ENCODE measurements at regions not wholly inside any gene's neighbourhood (a gene's known extent, or its start where the extent isn't known, plus 50 kb on each side); places are given as distances from the start of the nearest gene placed in this dataset.
"Not testable (repeated sequence)": the region's sequence is repeated elsewhere in the genome, so short reads cannot be mapped to it uniquely, and the experiment has no call there.

GRCh38 chr11:128148208-128148607 lies 439.1 kb downstream of the ETS1 start:
- DNase-seq, result no peak

- no peak for DNase-seq
Measured at GRCh38 chr11:128146926-128147605, 440.3 kb downstream of the ETS1 start.

- DNase-seq, result not testable (repeated sequence)
Measured at GRCh38 chr11:128140293-128140692, 447.1 kb downstream of the ETS1 start.

- no peak for DNase-seq
Measured at GRCh38 chr11:128135451-128135850, 451.9 kb downstream of the ETS1 start.

- no peak for DNase-seq
Measured at GRCh38 chr11:128133501-128133900, 453.9 kb downstream of the ETS1 start.

- DNase-seq, result no peak
Measured at GRCh38 chr11:128130052-128130451, 457.3 kb downstream of the ETS1 start.

- DNase-seq, result no peak
Measured at GRCh38 chr11:128125723-128126122, 461.6 kb downstream of the ETS1 start.

GRCh38 chr11:128116885-128117284 lies 470.5 kb downstream of the ETS1 start:
- DNase-seq, result peak; percentile 2

- DNase-seq, result no peak
Measured at GRCh38 chr11:128116447-128116846, 470.9 kb downstream of the ETS1 start.

- DNase-seq, result no peak
Measured at GRCh38 chr11:128105950-128106349, 481.4 kb downstream of the ETS1 start.

- DNase-seq, result no peak
Measured at GRCh38 chr11:128105511-128105910, 481.8 kb downstream of the ETS1 start.

- DNase-seq, result no peak
Measured at GRCh38 chr11:128103278-128103873, 484.0 kb downstream of the ETS1 start.

GRCh38 chr11:128098781-128099180 lies 488.6 kb downstream of the ETS1 start:
- DNase-seq, result no peak

GRCh38 chr11:128095466-128095981 lies 491.8 kb downstream of the ETS1 start:
- DNase-seq, result no peak

GRCh38 chr11:128093689-128094088 lies 493.7 kb downstream of the ETS1 start:
- no peak for DNase-seq

GRCh38 chr11:128089962-128090361 lies 497.4 kb downstream of the ETS1 start:
- no peak for DNase-seq

- DNase-seq, result no peak
Measured at GRCh38 chr11:128086794-128087193, 500.6 kb downstream of the ETS1 start.

GRCh38 chr11:128085276-128085675 lies 502.1 kb downstream of the ETS1 start:
- DNase-seq, result no peak

- DNase-seq, result no peak
Measured at GRCh38 chr11:128082574-128082973, 504.8 kb downstream of the ETS1 start.

- DNase-seq, result no peak
Measured at GRCh38 chr11:128069665-128070064, 517.7 kb downstream of the ETS1 start.

GRCh38 chr11:128067780-128068179 lies 519.6 kb downstream of the ETS1 start:
- no peak for DNase-seq

GRCh38 chr11:128066399-128066798 lies 521.0 kb downstream of the ETS1 start:
- DNase-seq, result no peak

- DNase-seq, result no peak
Measured at GRCh38 chr11:128061281-128061871, 526.0 kb downstream of the ETS1 start.

GRCh38 chr11:128058580-128059208 lies 528.7 kb downstream of the ETS1 start:
- DNase-seq, result no peak
